Lung microvascular endothelial cell (primary cell): ENCODE measurements at regions not wholly inside any gene's neighbourhood (a gene's known extent, or its start where the extent isn't known, plus 50 kb on each side); places are given as distances from the start of the nearest gene placed in this dataset.
"Not testable (repeated sequence)": the region's sequence is repeated elsewhere in the genome, so short reads cannot be mapped to it uniquely, and the experiment has no call there.

Experiments used
- DNase-seq, 2 donors: peaks; one replicate each; pipeline versions ENCODE4 v3.0.0 to v3.0.0-alpha.2; 2010; ENCODE audit warnings: low read depth in 2 of 2

DNA sequence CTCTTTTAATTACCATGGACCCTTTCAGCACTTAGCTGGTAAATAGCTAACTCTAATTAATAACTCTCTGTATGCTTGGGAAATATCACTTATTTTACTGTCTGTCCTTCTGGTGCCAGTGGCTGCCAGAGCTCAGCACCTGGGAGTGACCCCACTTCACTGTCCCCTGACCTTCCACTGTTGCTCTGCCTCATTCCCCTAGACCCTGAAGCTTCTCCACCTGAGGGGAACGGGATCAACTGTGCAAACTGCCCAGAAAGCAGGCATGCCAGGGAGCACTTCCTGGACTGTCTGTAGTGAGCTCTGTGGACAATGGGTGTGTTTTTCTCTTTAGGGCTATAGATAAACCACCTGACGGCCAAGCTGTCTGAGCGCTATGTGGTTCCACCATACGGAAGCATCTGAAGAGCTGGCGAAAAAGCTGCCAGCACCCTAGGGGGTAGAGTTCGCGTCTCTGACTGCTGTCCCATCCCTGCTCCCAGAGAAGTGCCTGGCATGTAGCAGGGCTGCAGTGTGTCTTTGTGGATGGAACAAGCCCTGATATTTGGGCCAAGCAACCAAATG, 106.3 kb upstream of the FOXA2 start:
- DNase-seq: peak in 1 of 2 donors; percentile 8

GRCh38 chr20:22691369-22692118, 107.2 kb upstream of the FOXA2 start:
- DNase-seq: peak; percentile 83 to 85

DNA sequence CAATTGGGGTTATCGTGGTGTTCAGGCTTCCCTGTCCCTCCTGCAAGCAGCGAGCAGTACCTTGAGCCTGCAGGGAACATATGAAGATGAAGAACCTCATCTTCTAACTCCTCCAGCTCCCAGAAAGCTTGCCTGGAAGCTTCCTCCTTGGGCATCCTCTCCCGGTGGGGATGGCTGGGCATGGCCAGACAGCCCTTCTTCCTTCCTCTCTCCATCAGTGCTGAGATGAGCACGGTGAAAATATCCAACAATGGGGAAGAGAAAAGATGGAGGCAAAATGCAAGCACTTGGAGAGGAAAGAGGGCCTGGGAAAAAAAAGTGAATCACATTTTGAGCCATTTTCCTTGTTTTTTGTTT, 107.7 kb upstream of the FOXA2 start:
- DNase-seq: no peak

DNA sequence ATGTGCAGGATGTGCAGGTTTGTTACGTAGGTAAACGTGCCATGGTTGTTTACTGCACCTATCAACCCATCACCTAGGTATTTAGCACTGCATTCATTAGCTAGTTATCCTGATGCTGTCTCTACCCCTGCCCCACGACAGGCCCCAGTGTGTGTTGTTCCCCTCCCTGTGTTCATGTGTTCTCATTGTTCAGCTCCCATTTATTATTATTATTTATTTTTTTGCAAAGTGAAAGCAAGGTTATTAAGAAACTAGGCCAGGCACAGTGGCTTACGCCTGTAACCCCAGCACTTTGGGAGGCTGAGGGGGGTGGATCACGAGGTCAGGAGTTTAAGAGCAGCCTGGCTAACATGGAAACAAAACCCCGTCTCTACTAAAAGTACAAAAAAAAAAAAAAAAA, 108.2 kb upstream of the FOXA2 start:
- DNase-seq: not testable (repeated sequence)

GRCh38 chr20:22696759-22697158, 112.4 kb upstream of the FOXA2 start:
- DNase-seq: no peak

- DNase-seq: peak in 1 of 2 donors; percentile 57
Measured at GRCh38 chr20:22698259-22698842, 114.0 kb upstream of the FOXA2 start.

- DNase-seq: no peak
Measured at GRCh38 chr20:22699396-22699795, 115.0 kb upstream of the FOXA2 start.

DNA sequence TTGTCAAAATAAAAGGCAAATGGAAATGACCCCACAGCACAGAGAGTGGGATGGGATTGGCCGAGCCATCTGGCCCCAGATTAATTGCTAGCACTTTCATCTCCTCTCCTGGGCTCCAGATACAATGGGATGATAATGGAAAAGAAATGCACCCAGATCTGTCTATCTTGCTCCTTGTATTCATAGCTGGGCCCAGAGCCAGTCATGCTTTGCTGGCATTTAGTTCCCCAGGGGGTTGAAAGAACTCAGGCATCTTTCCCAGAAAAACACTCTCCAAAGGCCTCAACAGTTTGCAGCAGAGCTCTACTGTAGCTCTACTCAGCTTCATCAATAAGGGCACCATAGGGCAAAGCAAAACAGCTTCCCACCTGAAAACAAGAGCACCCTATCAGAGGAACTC, 116.0 kb upstream of the FOXA2 start:
- DNase-seq: no peak

DNA sequence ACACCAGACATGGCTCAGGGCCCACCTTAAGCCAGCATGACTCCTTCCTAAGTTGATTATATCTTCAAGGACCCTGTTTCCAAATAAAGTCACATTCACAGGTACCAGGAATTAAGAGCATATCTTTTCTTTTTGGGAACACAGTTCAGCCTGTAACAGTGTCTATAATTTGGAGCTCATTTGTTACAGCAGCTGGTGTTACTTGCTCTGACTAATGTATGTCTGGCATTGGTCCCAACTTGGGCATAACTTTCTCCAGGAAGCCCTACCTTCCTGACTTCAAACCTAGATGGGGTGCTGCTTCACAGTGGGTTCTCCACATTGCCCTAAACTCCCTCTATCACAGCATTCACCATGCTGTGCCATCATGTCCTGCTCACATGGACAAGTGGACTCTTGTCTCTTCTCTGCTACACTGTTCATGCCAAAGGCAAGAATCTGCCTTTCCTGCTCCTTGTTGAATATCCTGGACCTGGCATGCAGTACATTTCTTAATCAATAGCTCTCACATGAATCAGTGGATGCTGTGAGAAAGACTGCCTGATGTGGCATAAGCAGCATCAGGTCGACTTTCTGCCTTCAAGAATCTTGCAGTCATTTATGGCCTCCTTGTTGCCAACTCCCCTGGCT, 117.4 kb upstream of the FOXA2 start:
- no peak for DNase-seq

DNA sequence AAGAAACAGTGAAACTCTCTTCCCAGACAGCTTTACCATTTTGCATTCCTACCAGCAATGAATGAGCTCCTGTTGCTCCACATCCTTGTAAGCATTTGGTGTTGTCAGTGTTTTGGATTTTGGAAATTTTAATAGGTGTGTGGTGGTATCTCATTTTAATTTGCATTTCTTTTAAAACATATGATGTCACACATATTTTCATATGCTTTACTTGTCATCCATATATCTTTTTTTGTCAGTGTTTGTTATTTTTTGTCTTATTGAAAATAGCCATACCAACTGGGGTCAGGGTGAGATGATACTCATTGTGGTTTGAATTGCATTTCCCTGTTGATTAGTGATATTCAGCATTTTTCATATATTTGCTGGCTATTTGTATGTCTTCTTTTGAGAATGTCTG, 119.5 kb upstream of the FOXA2 start:
- DNase-seq: no peak

GRCh38 chr20:22711971-22712755, 127.8 kb upstream of the FOXA2 start:
- no peak for DNase-seq

DNA sequence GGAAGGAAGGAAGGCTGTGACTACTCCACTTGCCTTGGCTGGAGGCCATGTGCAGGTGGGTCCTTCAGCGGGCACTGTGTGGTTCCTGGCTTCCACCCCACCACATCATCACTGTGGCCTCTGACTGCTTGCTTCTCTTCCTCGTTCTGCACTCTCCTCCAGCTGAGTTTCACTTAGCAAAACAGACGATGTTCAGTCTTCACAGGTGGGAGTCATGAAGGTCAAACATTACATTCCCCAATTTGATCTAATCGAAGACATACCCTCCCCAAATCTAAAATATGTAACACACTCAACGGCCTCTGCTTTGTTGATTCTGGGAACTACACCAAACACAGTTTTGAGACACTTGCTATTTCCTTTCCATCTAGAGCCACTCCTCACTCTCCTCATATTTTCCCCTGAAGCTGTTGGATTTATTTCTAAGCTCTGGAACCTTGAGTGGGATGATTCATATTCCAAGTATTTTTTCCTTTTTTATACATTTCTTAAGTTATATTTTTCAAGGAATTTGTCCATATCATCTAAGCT, 132.5 kb upstream of the FOXA2 start:
- peak in 1 of 2 donors; percentile 69 for DNase-seq

- DNase-seq: peak; percentile 24 to 69
Measured at GRCh38 chr20:22717466-22717865, 133.1 kb upstream of the FOXA2 start.

- peak in 1 of 2 donors; percentile 25 for DNase-seq
Measured at GRCh38 chr20:22719167-22719591, 134.8 kb upstream of the FOXA2 start.

- no peak for DNase-seq
Measured at GRCh38 chr20:22720206-22720605, 135.8 kb upstream of the FOXA2 start.

GRCh38 chr20:22722811-22723210, 138.4 kb upstream of the FOXA2 start:
- DNase-seq: no peak

DNA sequence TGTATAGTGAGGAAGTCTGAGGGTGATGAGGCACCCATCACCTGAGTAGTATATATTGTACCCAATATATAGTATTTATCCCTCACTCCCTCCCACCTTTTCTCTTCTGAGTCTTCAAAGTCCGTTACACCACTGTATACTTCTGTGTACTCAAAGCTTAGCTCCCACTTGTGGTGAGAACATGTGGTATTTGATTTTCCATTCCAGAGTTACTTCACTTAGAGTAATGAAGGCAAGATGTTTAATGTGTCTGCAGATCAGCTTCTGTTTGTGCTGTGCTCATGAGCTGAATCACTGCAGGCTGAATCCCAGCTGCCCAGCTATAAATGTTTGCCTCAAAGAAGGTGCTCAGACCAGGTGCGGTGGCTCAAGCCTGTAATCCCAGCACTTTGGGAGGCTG, 139.3 kb upstream of the FOXA2 start:
- peak in 1 of 2 donors; percentile 11 for DNase-seq

- DNase-seq: no peak
Measured at GRCh38 chr20:22728146-22728745, 143.9 kb upstream of the FOXA2 start.

- peak in 1 of 2 donors; percentile 58 for DNase-seq
Measured at GRCh38 chr20:22729180-22729579, 144.8 kb upstream of the FOXA2 start.

DNA sequence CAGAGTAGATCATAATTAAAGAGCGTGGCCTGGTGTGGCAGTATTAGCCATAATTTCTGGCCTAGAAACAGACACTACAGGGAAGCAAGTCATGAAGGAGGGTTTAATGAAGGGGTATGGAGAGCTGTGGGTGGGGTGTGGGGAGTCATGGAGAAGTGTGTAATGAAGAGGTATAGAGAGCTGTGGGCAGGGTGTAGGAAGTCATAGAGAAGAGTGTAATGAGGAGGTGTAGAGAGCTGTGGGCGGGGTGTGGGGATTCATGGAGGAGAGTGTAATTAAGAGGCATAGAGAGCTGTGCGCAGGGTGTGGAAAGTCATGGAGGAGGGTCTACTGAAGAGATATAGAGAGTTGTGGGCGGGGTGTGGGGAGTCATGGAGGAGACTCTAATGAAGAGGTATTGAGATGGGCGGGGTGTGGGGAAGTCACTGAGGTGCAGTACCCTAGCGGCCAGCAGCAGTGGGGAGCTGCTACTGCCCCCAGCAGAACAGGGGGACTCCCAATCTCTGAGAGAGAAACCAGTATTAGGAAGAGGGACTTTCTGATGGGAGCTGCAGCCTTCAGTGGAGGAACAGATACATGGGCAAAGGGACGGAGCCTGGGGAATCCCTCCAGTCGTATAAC, 145.4 kb upstream of the FOXA2 start:
- DNase-seq: no peak

DNA sequence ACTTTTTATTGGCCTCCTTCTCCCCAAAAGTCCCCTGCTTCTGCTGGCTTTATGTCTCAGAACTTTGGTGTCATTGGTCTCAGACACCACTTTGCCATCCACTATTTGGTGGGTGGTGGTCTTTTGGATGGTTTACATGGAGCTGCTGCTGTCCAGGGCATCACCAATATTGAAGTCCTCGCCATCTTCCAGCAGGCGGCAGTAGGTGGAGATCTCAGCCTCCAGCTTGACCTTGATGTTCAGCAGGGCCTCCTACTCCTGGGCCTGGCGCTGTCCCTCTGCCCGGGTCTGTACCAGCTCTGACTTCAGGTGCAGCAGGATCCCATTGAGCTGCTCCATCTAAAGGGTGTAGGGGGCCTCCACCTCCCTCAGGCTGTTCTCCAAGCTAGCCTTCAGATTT, 148.4 kb upstream of the FOXA2 start:
- no peak for DNase-seq
